Adipocyte (in vitro differentiated cells): ENCODE measurements at regions not wholly inside any gene's neighbourhood (a gene's known extent, or its start where the extent isn't known, plus 50 kb on each side); places are given as distances from the start of the nearest gene placed in this dataset.
A peak's percentile ranks its signal among the peaks of the same experiment; 100 is the strongest.

ENCODE experiments used
- DNase-seq: peaks from one replicate; pipeline ENCODE4 v3.0.0-alpha.2; 2015; ENCODE audit warnings: low read depth
- H3K27me3 ChIP-seq: replicated peaks from 2 replicates; pipeline ENCODE4 v1.7.0; 2013; ENCODE audit warnings: mild to moderate bottlenecking, low read length, moderate library complexity; ENCODE audit not compliant: control insufficient read depth, insufficient read depth
- H3K36me3 ChIP-seq: 2 replicates; pipeline ENCODE4 v1.7.0; 2013; ENCODE audit warnings: low read length, mild to moderate bottlenecking, moderate library complexity; ENCODE audit not compliant: control insufficient read depth, insufficient read depth, severe bottlenecking
- H3K4me1 ChIP-seq: 2 replicates; pipeline ENCODE4 v1.7.0; 2013; ENCODE audit warnings: mild to moderate bottlenecking, low read length, moderate library complexity; ENCODE audit not compliant: control insufficient read depth, insufficient read depth
- H3K4me3 ChIP-seq: 2 replicates; pipeline ENCODE4 v1.7.0; 2013; ENCODE audit warnings: mild to moderate bottlenecking, low read length, moderate library complexity
- H3K9ac ChIP-seq: 2 replicates; pipeline ENCODE4 v1.7.0; 2013; ENCODE audit warnings: mild to moderate bottlenecking, low read length, moderate library complexity
- H3K9me3 ChIP-seq: 2 replicates; pipeline ENCODE4 v1.7.0; 2013; ENCODE audit warnings: mild to moderate bottlenecking, low read length, moderate library complexity; ENCODE audit not compliant: control insufficient read depth

DNA sequence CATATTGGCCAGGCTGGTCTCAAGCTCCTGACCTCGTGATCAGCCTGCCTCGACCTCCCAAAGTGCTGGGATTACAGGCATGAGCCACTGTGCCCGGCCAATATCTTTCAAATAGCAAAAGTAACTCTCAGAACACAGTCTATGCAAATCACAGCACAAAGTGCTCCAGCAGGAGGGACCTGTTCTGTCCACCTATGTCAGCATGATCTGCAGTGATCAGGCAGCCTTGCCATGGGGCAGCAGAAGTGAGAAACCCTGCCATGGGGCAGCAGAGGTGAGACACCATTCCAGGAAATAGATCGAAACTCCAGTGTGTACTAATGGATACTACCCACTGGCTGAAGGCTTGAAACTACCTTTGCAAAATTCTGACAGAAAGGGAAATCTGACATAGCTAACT, 78.5 kb upstream of the EIF5 start:
- no peak overlapping the region for H3K9ac ChIP-seq
- no peak for DNase-seq
- no peaks in the 10 kb centered on the region for H3K36me3 ChIP-seq
- peaks cover 4% of the 10 kb centered on the region for H3K27me3 ChIP-seq
- no peaks in the 10 kb centered on the region for H3K4me1 ChIP-seq
- H3K4me3 ChIP-seq, result no peak overlapping the region
- no peaks in the 10 kb centered on the region for H3K9me3 ChIP-seq

DNA sequence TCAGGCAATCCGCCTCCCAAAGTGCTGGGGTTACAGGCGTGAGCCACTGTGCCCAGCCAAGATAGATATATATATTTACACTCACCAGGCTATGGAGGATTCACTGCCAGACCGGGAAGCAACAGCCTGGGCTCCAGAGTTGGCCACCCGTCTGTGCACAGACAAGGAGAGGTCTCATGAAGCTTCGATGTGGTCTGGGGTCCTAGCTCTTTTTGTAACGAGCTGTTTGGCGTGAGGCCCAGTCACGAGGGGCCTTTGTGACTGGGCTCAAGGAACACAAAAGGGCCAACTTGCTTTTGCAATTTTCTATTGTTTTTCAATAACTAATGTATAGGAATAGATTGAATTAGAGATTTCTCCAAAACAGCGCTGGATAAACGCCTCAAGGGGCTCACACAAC, 77.6 kb upstream of the EIF5 start:
- DNase-seq, result no peak
- H3K27me3 ChIP-seq, result no peaks in the 10 kb centered on the region
- H3K9me3 ChIP-seq, result no peaks in the 10 kb centered on the region
- H3K9ac ChIP-seq, result no peak overlapping the region
- H3K4me3 ChIP-seq, result no peak overlapping the region
- H3K36me3 ChIP-seq, result no peaks in the 10 kb centered on the region
- peaks cover 4% of the 10 kb centered on the region for H3K4me1 ChIP-seq

DNA sequence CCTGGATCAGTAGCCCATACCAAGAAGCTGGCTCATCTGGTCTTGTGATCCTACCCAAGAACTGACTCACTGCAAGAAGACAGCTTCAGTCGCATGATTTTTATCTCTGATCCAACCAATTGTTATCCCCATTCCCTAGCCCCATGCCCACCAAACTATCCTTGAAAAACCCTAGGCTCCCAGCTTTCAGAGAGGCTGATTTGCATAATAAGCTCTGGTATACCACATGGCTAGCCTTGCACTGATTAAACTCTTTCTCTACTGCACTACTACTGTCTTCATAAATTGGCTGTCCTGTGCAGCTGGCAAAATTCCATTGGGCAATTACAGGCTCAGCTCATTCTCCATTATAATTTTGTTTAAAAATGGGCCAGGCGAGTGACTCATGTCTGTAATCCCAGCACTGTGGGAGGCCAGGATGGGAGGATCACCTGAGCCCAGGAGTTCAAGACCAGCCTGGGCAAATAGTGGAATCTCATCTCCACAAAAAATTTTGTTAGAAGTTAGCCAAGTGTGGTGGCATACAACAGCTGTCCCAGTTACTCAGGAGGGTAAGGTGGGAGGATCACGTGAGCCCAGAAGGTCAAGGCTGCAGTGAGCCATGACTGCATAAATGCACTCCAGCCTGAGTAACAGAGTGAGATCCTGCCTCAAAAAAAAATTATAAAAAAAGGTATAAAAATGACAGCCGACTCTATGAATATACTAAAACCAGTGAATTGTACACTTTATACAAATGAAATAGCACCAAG, 76.7 kb upstream of the EIF5 start:
- Histone ChIP-seq H3K9me3 (no peaks in the 10 kb centered on the region), H3K36me3 (no peaks in the 10 kb centered on the region), H3K27me3 (no peaks in the 10 kb centered on the region), H3K4me3 (no peak overlapping the region), H3K4me1 (peaks cover 4% of the 10 kb centered on the region), H3K9ac (no peak overlapping the region)
- no peak for DNase-seq

DNA sequence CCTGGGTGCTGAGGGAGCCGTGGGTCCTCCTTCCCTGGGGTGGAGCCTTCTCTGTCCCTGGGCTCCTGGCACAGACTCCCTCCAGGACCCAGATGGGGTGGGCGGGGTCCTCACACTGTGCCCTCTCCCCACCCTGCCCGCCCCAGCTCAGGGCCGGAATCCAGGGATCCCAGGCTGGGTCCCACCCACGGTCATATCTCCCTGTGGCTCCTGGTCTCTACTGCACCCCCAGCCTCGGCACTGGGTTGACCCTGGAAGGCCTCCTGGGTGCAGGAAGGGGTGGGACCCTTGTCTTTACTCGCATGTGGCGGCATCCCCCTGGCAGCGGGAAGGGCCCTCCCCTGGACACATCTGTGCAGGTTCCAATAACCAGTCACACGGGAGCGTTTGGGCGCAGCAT, 75.8 kb upstream of the EIF5 start:
- no peaks in the 10 kb centered on the region for H3K36me3 ChIP-seq
- no peak overlapping the region for H3K9ac ChIP-seq
- no peaks in the 10 kb centered on the region for H3K9me3 ChIP-seq
- DNase-seq, result no peak
- peaks cover 4% of the 10 kb centered on the region for H3K4me1 ChIP-seq
- no peaks in the 10 kb centered on the region for H3K27me3 ChIP-seq
- no peak overlapping the region for H3K4me3 ChIP-seq

DNA sequence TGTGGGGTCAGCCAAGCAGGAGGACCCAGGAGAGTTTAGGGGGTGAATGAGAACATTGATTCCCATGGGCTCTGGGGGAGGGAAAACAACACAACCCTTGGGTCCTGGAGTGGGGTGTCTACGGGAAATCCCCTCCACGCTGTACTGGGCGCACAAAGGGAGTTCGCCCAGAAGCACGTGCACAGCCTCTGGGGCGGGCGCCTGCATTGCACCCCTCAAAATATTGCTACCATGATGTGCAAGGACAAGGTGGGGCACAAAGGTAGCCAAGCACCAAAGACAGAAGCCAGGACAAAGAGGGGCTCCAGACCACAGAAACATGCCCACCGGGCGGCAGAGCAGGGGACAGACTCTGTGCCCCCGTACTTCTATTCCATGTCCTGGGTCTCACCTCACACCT, 74.9 kb upstream of the EIF5 start:
- Histone ChIP-seq H3K4me1 (peaks cover 4% of the 10 kb centered on the region), H3K27me3 (no peaks in the 10 kb centered on the region), H3K9me3 (no peaks in the 10 kb centered on the region), H3K36me3 (no peaks in the 10 kb centered on the region), H3K9ac (no peak overlapping the region), H3K4me3 (no peak overlapping the region)
- DNase-seq, result no peak

DNA sequence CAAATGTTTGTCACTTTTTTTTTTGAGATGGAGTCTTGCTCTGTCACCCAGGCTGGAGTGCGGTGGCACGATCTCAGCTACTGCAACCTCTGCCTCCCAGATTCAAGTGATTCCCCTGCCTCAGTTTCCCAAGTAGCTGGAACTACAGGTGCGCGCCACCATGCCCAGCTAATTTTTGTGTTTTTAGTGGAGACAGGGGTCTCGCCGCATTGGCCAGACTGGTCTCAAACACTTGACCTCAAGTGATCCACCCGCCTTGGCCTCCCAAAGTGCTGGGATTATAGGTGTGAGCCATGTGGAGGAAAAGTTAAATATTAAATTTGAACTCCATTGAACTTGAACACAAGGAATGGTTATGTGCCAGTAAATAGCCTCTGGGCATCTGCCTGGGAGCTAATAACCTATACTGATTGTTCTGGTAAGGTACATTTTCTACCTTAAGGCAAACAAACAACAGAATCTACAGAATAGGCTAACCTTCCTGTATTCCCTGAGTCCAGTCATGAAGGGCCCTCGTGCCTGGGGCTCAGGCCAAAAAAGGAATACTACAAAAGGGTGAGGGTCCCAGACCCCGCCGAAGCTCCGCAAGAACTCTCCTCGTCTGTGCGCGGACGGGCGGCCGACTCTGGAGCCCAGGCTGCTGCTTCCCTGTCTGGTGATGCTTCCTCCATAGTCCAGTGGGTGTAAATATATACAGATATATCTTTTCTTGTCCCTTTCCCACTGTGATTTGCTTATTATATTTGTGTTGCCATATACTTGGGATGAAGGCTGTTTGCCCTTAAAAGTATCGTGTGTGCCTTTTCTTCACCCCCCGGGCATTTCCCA, 74.0 kb upstream of the EIF5 start:
- DNase-seq, result no peak
- peak overlapping the region; percentile 85 for H3K4me3 ChIP-seq

DNA sequence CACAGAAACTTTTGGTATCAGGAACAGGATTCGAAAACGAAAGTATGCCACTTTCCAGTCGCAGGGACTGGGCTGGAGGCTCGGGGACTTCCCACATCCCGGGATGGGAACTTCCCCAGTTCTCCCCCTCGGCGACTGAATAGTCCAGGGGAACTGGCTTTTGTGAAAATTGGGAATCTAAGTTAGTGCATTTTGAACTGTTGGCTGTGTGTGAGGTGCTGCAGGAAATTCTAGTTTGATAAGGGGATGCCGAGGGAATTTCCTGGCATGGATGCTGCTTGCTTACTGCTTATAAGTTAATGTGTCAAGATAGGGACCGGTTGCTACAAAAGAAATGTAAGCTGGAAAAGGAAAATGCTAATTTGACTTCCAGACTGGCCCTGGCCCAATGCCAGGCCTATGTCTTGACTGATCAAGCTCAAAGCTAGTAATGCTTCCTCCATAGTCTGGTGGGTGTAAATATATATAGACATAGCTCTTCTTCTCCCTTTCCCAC, 73.4 kb upstream of the EIF5 start:
- DNase-seq, result peak; percentile 72
- H3K4me1 ChIP-seq, result peaks cover 4% of the 10 kb centered on the region
- H3K9me3 ChIP-seq, result no peaks in the 10 kb centered on the region
- peak overlapping the region; percentile 85 for H3K4me3 ChIP-seq
- no peaks in the 10 kb centered on the region for H3K36me3 ChIP-seq
- peak overlapping the region; percentile 79 for H3K9ac ChIP-seq
- no peaks in the 10 kb centered on the region for H3K27me3 ChIP-seq

More for the DNA sequence above, 74.0 kb upstream of the EIF5 start:
- Histone ChIP-seq H3K9me3 (no peaks in the 10 kb centered on the region), H3K27me3 (no peaks in the 10 kb centered on the region), H3K4me1 (peaks cover 4% of the 10 kb centered on the region), H3K36me3 (no peaks in the 10 kb centered on the region), H3K9ac (peak overlapping the region; percentile 79)

DNA sequence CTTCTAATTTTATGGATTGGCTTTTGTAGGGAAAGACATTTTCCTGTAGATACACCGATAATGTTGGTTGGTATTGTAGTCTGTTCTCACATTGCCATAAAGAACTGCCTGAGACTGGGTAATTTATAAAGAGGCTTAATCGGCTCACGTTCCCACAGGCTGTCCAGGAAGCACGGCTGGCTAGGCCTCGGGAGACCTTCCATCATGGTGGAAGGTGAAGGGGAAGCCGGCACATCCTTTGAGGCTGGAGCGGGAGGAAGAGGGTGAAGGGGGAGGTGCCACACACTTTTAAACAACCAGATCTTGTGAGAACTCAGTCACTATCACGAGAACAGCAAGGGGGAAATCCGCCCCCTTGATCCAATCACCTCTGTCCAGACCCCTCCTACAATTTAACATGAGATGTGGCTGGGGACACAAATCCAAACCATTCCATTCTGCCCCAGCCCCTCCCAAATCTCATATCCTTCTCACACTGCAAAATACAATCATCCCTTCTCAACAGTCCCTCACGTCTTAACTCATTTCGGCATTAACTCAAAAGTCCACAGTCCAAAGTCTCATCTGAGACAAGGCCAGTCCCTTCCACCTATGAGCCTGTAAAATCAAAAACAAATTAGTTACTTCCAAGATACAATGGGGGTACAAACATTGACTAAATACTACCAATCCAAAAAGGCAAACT, 66.7 kb upstream of the EIF5 start:
- Histone ChIP-seq H3K9me3 (no peaks in the 10 kb centered on the region), H3K36me3 (no peaks in the 10 kb centered on the region), H3K4me3 (no peak overlapping the region), H3K4me1 (no peaks in the 10 kb centered on the region), H3K9ac (no peak overlapping the region), H3K27me3 (peaks cover 4% of the 10 kb centered on the region)
- no peak for DNase-seq

DNA sequence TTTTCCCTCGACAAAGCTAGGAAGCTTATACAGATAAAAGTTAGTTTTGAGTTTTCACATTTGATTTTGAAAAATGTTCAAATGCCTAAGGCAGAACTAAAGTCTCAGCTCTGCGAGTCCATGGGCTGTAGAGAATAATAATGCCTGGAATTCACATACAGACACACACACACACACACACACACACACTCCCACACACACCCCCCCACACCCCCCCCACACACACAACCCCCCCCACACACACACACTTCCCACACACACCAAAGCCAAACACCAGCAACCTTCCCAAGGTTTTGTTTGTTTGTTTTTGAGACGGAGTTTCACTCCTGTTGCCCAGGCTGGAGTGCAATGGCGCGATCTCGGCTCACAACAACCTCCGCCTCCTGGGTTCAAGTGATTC, 62.8 kb upstream of the EIF5 start:
- H3K4me1 ChIP-seq, result peaks cover 3% of the 10 kb centered on the region
- peaks cover 12% of the 10 kb centered on the region for H3K9me3 ChIP-seq
- H3K36me3 ChIP-seq, result no peaks in the 10 kb centered on the region
- H3K4me3 ChIP-seq, result no peak overlapping the region
- no peak for DNase-seq
- H3K27me3 ChIP-seq, result peaks cover 8% of the 10 kb centered on the region
- H3K9ac ChIP-seq, result no peak overlapping the region

DNA sequence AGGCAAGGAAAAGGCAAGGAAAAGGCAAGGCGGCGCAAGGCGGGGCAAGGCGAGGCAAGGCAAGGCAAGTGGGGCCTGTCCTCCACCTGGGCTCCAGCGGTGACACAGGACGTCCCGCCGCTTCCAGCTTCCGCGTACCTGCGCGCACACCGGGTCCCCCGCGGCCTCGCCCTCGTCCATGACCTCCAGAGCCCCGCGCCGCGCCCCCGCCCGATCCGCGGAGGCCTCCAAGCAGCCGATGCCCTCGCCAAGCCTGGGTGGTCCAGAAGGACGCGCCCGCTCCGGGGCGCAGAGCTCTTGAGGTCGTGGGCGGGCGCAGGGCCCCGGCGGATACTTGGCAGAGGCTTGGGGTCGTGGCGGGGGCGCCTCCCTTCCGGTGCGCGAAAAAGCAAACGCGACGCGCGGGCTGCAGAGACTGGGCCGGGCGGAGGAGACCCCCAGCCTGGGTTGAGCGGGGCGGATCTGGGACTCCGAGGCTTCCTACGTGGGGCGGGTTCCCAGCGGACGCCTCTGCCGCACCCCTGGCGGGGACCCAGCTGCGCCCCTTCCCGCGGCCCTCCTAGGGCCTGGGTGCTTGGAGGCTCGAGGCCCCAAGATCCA, 60.8 kb upstream of the EIF5 start:
- Histone ChIP-seq H3K4me1 (peaks cover 3% of the 10 kb centered on the region), H3K27me3 (peaks cover 4% of the 10 kb centered on the region), H3K9ac (no peak overlapping the region), H3K4me3 (peak overlapping the region; percentile 61), H3K36me3 (no peaks in the 10 kb centered on the region), H3K9me3 (peaks cover 12% of the 10 kb centered on the region)
- no peak for DNase-seq
